LHCN-M2 (cell line): ENCODE measurements at regions not wholly inside any gene's neighbourhood (a gene's known extent, or its start where the extent isn't known, plus 50 kb on each side); places are given as distances from the start of the nearest gene placed in this dataset.
"Not testable (repeated sequence)": the region's sequence is repeated elsewhere in the genome, so short reads cannot be mapped to it uniquely, and the experiment has no call there.

ENCODE experiments used
- DNase-seq: peaks from one replicate; pipeline ENCODE4 v3.0.0-alpha.2; 2012; ENCODE audit warnings: low read depth

DNA sequence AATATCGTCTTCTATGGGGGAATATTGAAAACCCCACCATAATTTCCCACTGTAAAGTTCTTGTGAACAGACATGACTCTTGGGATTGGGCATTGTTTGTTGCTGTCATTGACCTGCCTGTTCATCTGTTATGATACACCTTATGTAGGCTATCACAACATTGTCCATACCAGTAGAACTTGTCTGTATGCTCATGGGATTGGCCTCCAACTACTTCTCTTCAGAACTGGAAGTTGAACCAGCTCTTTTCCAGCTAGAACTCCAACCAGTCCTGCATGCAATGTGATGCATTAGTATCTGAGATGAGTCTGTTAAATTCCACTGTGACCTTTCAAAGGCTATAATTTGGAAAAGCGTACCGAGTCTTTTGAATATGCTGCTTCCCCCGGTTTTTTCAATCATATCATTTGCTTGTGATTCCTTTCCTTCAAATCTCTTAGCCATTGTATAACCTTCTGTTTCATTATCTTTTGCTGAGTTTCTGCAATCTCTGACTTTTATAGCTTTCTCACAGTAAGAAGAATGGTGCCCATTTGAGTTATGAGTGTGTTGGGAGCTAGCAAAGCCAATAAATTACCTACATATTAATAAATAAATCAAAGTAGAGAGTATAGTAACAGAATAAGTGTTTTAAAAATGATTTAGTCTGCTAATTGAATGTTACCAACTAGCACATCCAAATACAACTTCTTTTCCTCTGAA, 101.9 kb downstream of the PLK2 start:
- DNase-seq: no peak

DNA sequence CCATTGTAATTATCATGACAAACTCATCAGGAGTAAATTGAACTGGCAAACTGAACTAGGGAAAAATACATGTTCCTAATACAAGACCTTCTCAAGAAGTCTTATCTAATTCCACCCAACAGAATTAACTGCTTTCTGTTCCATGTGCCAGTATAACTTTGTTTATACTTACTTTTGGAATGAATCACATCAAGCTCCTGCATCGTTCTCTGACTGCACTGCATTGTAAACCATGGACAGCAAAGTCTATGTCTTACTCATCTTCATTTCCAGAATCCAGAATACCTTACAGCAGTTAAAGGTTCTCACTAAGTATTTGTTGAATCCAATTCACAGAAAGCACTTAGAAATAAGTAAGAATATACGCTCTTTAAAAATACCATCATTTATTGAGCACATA, 102.8 kb downstream of the PLK2 start:
- DNase-seq: peak; percentile 10

DNA sequence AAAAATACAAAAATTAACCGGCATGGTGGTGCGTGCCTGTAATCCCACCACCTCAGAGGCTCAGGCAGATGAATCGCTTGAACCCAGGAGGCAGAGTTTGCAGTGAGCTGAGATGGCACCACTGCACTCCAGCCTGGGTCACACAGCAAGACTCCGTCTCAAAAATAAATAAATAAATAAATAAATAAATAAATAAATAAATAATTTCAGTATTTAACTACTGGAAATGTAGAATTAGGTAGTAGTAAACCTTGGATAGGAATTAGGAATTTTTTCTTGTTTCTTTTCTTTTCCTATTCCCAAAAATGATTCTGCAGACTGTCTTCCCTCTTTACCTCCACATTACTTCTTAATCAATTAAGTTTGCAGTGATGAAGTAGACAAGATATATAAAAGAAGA, 103.2 kb downstream of the PLK2 start:
- DNase-seq: no peak

DNA sequence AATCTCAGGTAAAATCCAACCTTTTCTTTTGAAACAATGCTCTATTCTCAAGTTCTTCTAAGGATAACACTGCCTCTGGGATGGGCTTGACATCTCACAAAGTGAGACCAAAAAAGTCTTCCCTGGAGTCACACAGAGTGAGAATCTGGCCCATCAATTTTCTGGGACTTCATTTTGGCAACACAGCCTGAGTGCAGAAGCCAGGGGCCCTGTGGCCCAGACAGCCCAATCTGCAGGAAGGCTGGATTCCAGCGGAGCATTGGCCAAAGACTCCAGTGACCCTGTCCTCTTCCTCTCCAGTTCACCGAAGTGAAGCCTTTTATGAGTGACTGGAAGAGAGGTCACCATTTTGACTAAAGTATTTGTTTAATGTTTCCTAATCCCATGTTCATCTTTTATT, 105.1 kb downstream of the PLK2 start:
- no peak for DNase-seq

DNA sequence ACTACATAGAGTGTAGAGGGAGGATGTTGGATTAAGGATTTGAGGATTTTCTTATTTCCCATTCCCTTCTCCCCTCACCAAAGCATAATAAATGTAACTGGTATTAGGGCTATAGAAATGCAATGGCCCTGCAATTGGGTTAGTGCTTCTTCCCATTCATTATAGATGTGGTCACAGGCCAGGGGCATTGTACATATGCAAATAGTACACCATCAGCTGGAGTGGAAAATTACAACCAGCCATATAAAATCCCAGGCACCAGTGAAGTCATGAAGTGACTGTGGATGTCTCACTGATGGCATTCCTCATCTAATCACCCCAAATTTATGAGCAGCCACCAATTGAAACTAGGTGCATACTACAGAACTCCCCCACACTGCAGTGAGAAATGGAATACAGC, 105.9 kb downstream of the PLK2 start:
- DNase-seq: no peak

DNA sequence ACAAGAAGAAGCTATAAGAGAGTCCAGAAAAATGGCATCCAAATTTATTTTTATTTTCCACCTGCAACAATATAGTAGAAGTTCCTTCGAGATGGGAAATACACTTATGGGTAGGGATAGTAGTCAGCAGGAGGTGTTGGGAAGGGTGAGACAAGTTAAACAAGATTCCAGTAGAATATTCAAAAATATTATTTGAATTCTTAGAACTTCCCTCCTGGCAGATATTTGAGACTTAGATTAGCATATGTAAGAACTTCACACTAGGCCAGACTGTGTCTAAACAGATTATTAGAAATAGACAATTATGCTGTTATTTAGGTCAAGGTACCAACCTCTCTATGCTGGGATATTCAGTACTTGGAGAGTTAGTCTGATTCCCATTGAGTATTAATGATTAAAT, 108.7 kb downstream of the PLK2 start:
- DNase-seq: no peak

DNA sequence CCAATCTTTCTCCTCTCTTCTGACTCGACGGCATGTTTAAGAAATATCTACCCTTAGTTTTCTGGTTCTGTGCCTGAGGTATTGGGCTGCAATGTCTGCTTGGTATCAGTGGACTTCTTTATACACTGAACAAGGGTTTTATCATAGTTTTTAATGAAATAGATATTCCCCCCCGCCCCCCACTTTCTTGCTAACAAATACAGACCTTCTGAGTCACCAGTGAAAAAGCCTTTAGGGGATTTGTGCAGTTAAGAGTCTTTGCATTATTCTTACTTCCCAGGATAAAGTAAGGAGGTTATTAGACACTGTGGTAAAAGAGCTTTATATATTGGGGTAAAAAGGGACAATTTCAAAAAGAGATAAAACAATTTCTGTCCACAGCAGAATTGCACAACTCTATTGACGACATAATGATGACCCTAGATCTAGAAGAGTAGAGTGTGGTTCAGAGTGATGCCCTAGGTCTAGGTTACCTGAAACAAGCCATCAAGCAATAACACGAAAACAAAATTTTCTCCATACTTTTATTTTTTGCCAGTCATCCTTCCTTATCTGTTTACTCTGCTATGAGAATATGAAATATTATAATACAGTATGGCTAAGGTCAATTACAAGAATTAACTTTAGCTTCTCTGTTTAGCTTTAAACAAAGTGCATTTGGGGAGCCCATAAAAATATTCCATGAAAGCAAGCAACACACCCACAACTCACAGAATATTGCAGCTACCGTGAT, 110.7 kb downstream of the PLK2 start:
- peak; percentile 3 for DNase-seq

DNA sequence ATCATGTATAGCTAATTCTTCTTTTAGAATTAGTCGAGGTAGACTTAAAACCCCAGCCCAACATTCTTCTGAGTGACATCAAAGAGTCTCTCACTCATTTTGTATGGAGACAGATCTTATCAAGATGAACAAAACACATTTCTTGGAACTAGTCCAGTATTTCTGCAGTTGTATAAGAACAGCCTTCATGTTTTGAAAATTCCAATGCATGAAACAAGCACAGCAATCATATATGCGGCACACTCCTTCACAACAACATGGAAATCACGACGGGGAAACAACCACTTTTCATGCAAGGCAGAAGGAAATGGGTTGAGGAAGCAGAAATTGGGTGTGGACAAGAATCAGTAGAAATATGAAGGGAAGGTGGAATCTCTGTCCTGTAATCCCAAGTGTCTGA, 113.8 kb downstream of the PLK2 start:
- no peak for DNase-seq

DNA sequence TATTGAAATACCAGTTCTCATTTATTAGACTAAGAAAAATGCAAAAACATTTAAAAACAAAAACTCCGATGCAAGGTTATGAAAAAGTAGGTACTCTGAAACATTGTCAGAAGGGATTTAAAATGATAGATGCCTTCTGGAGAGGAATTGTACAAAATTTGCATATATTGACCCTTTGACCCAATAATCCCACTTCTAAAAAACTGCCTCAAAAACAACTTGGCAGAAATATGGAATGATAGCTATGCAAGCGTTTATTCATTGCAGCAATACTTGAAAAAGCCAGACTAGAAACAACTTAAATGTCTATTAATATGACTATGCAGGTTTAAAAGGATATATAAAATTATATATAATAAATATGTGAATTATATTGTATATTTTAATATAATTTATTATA, 118.4 kb downstream of the PLK2 start:
- DNase-seq: no peak

DNA sequence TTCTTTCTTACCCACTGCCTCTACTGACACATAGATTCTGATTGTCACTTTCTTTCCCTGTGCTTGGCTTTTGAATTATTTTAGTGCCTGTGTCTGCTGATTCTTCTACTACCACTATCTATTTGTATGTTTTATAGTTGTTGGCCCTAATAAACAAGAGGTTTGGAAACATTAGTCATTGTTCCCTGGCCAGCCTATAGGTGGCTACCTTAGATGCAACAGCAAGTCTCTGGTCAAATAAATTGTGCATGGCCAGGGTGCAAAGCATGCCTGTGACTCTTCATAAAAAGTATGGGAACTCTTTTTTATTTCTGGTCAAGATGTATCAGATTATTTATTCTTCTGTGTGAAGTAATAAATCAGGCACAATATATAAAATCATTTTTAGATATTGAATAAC, 124.4 kb downstream of the PLK2 start:
- peak; percentile 15 for DNase-seq

DNA sequence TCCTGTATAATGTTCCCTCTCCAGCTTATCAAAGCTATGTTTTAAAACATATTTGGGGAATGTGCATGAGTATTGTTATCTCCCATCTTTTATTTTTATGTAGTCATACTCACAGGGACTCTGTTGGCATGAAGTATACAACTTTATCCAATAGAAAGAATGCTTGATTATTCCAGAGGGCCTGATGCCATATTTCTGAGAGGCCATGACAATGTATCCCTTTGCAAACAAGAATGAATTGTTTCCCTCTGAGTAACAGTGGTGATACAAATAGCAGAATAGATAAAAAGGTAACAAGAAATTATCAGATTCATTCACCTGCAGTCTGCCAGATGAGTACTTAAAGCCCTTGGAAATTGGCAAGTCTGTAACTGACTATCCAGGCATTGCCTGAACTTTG, 125.9 kb downstream of the PLK2 start:
- no peak for DNase-seq

DNA sequence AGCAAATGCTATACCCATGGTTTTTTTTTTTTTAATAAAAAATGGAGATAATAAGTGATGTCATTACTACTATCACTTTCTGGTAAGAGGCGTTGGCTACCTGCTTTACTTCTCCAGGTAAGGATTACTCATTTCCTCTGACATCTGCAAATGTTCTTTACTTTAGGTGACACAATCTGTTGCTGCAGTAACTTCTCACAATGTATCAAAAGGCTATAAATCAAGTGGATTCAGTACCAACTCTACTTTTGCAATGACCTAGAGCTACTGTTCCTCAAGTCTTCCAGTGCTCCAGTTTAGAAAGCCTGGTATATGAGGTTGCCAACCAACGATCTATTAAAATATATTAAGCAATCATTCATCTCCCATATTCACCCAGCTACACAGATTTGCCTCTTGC, 129.1 kb downstream of the PLK2 start:
- DNase-seq: no peak

DNA sequence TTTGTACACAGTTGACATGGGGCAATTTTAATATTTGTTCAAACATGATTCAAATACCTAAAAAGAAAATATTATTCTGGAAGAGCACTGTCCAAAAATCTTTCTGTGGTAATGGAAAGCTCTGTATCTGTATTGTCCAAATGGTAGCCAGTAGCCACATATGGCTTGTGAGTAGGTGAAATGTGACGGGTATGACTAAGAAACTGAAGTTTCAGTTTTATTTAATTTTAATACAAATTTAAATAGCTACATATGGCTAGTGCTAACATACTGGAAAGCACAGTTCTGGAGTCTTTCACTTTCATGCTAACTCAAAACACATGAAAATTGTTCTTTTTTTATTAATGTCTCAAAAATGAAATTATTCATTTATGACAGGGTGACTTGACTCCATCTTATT, 132.6 kb downstream of the PLK2 start:
- no peak for DNase-seq

DNA sequence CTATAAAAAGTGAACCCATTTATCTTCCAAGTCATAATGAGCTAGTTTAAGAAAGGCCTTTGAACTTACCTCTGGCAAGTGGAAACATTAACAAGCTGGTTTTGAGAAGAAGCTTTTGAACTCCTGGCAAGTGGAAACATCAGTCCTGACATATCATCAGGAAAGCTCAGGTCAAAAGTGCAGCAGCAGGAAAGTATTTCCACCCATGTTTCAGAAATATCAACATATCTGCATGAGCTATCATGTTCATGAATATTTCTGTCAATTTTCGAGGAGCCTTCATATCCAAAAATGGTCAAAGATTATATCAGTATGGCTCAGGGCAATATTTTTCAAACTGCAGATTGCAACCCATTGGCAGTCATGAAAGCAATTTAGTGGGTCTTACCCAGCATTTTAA, 133.9 kb downstream of the PLK2 start:
- DNase-seq: no peak

DNA sequence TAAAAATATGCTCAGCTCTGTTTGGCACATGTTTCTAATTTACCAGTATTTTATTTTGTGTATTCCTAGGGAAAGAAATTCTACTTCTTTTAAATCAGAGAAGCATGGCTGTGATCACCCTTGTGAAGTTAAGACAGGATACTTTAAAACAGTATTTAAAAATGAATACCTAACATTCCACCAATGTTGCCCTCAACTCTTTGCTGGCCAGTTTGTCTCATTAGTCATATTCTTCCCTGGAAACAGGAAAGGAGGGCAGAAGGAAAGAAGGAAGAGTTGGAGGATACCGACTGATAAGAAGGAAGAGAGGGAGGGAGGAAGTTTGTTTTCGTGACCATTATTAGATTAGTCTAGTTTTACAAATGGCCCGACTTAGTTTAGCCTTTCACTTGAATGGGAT, 137.4 kb downstream of the PLK2 start:
- DNase-seq: peak; percentile 52

DNA sequence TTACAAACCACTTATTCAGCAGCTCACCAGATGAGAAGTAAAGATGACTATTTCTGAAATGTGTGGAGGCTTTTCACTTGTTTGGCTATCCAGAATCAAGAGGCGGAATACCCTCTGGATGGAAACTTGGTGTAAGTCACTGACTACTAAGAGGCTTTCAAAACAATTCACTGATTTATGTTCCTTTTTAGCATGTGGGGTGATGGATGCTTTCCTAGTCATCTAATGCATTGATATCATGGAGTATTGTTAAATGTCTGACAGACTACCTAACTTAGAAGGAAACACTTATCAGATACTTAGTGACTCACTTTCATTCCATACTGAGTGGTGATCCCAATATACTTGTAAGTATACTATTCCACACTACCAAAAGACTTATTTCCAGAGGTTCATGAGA, 141.4 kb downstream of the PLK2 start:
- DNase-seq: peak; percentile 11

DNA sequence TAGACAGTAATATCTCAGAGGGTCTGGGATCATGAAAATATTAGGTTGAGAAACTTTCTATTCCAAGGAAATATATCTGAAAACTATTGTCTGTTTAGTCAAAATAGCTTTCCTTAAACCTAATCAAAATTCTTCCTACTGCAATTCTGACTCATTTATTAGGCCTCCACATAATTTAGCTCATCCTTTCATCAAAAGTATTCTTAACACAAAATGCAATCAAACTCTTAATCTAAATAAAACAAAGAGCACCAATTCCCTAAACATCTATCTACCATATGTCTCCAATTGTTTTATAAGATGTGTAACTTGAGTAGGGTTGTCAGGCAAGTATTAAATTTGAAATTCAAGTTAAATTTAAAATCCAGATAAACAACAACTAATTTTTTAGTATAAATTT, 142.1 kb downstream of the PLK2 start:
- DNase-seq: no peak

DNA sequence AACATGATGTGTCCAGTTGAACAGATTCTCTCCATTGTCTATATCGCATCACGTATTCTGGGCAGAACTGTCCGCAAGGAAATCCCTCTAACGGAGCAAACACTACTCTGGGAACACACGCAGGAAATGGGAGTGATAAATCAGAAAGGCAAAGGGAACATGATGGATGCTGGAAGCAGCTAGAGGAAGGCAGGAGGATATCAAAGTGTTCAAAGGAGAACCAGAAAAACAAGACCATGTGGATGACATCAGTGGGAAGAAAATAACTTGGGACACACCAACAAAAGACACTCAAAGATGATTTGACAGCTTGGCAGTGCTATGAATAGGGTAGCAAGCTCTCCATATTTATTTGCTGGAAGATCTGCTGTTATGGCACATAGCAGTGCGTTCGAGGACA, 142.9 kb downstream of the PLK2 start:
- DNase-seq: no peak

DNA sequence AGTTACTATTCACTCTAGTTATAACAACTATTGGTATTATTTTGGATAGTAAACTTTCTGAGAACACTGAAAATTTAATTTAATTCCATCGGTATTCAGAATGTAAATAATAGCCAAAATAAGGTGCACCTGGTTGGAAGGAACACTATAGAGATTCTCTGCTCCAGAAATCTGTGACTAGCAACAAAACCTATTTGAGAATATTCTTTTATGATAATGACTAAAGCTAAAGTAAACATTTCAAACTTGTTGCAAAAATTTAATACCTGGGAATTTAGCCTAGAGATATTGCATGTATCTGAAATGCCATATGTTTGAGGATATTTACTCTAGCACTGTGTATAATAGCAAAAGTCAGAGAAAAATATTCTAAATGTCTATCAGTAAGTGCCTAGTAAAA, 144.1 kb downstream of the PLK2 start:
- DNase-seq: no peak

DNA sequence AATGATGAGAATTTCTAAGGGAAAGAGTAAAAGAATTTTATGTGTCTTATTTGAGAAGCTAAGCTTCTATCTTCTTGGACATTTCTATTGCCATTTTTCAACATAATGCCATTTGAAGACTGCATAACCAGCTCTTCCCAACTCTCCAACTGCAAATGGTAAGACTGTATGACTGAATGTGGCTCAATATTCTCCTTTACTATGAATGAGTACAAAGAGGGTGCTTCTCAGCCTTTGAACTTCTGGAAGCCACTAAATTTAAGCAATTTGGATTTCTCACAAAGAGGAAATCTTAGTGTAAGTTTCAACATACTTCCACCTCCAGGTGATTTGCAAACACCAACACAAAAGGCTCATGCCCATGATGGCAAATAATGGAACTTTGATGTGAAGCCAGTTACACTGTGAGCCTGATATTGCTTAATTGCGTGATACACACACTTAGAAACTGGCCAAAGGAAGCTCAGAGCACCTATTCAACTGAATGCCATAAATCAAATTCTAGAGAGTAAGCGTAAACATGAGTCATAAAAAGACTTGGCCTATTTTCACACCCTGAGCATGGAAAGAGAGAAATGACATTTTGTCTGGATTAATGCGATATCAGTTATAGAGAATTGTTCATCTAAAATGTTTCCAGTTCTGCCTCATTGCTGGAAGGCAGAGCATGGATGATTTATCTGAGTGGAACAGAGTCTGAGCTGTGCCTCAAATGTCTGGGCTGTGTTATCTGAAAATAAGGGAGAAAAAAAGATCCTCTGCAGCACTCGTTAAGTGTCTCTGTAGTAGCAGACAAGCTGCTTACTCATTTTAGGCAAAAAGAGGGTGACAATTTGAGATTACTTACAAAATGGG, 145.3 kb downstream of the PLK2 start:
- DNase-seq: no peak

DNA sequence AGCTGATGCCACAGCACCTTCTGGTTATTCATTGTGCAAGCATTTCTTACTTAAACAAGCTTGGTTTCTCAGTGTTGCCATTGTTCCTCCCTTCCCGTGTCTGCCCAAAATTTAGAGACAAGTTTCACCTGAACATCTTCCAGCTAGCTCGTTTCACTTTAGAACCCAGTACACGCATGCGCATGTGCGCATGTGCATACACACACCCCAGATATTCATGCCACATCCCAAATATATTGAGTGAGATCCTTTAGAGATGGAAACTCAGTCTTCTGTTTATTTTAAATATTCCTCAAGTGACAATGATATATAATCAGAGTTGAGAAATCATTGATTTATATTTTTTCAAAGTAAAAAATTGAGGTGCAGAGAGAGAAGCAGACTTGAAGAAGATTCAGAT, 147.6 kb downstream of the PLK2 start:
- DNase-seq: no peak

DNA sequence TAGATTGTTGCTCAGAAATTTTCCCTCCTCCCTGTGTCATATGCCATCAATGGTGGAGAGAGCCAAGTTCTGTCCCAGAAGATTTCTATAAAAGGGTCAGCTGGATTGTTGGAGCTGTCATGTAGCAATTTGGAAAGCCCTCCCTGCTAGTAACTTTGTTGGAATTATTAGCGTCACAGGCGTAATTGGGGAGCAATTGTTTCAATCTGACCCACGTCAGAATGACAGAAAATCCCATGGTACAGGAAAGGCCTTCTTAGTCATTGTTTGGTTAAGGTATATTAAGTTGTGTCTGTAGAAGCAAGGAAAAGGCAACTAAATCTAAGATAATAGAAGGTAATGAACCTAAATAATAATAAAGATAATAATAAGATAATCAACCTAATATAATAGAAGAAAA, 148.4 kb downstream of the PLK2 start:
- DNase-seq: no peak

DNA sequence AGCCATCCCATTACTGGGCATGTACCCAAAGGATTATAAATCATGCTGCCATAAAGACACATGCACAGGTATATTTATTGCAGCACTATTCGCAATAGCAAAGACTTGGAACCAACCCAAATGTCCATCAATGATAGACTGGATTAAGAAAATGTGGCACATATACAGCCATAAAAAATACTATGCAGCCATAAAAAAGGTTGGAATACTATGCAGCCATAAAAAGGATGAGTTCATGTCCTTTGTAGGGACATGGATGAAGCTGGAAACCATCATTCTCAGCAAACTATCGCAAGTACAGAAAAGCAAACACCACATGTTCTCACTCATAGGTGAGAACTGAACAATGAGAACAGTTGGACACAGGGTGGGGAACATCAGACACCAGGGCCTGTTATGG, 151.5 kb downstream of the PLK2 start:
- DNase-seq: not testable (repeated sequence)
